ENCODE measurements at regions not wholly inside any gene's neighbourhood (a gene's known extent, or its start where the extent isn't known, plus 50 kb on each side); places are given as distances from the start of the nearest gene placed in this dataset.

- TF ChIP-seq POLR2AphosphoS5 (IDR thresholded peaks at IDR 0.05) (no peak), POLR2A (IDR thresholded peaks at IDR 0.05) (no peak), CTCF (IDR thresholded peaks at IDR 0.05) (no peak)
These were observed 636.2 kb upstream of the KLF12 start for GRCh38 chr13:74770361-74770760.
